Heart left ventricle (tissue), 16 donors: ENCODE measurements at regions not wholly inside any gene's neighbourhood (a gene's known extent, or its start where the extent isn't known, plus 50 kb on each side); places are given as distances from the start of the nearest gene placed in this dataset.
A peak's percentile ranks its signal among the peaks of the same experiment; 100 is the strongest.
"Not testable (repeated sequence)": the region's sequence is repeated elsewhere in the genome, so short reads cannot be mapped to it uniquely, and the experiment has no call there.

Experiments used
- ATAC-seq, 4 donors: fragments of 200-7000 bp; cut with Tn5 transposase; one replicate each; pipeline ENCODE4 v1.9.1; 2020 to 2022; ENCODE audit warnings: moderate library complexity in 4 of 4, mild to moderate bottlenecking in 3 of 4, moderate number of reproducible peaks in 1 of 4
- DNase-seq, 5 donors: peaks; one replicate each; pipeline ENCODE4 v3.0.0-alpha.2; 2020
- H3K27ac ChIP-seq, 12 donors: fragments of 200-600 bp; sonication (generic) in 4 of 12; one replicate each; pipeline versions ENCODE4 v1.5.0 to v1.8.0; 2016 to 2022; ENCODE audit warnings: mild to moderate bottlenecking in 2 of 12
- H3K27me3 ChIP-seq, 9 donors: fragments of 200-600 bp; sonication (generic) in 2 of 9; one replicate each; pipeline versions ENCODE4 v1.5.1 to v1.8.0; 2016 to 2022; ENCODE audit warnings: mild to moderate bottlenecking in 3 of 9
- H3K36me3 ChIP-seq, 9 donors: fragments of 200-600 bp; sonication (generic) in 2 of 9; one replicate each; pipeline versions ENCODE4 v1.5.0 to v1.8.0; 2018 to 2022; ENCODE audit warnings: mild to moderate bottlenecking in 2 of 9
- H3K4me1 ChIP-seq, 12 donors: fragments of 200-600 bp; sonication (generic) in 4 of 12; one replicate each; pipeline versions ENCODE4 v1.5.0 to v1.8.0; 2016 to 2022; ENCODE audit warnings: mild to moderate bottlenecking in 3 of 12
- H3K4me3 ChIP-seq, 12 donors: fragments of 200-600 bp; sonication (generic) in 4 of 12; one replicate each; pipeline versions ENCODE4 v1.5.0 to v1.8.0; 2017 to 2022; ENCODE audit warnings: mild to moderate bottlenecking in 9 of 12, moderate library complexity in 4 of 12
- H3K9me3 ChIP-seq, 12 donors: fragments of 200-600 bp; sonication (generic) in 4 of 12; one replicate each; pipeline versions ENCODE4 v1.5.0 to v1.8.0; 2016 to 2022; ENCODE audit warnings: mild to moderate bottlenecking in 1 of 12
- CTCF ChIP-seq, 12 donors: fragments of 200-600 bp; sonication (generic) in 4 of 12; IDR thresholded peaks; one replicate each; pipeline versions ENCODE4 v1.5.0 to v1.8.0; 2018 to 2022; ENCODE audit warnings: antibody characterized with exemption in 12 of 12, mild to moderate bottlenecking in 5 of 12
- POLR2A ChIP-seq, 2 donors: fragments of 450-650 bp; IDR thresholded peaks; one replicate each; pipeline ENCODE4 v1.6.1; 2017; ENCODE audit warnings: antibody characterized with exemption in 2 of 2, mild to moderate bottlenecking in 2 of 2, moderate library complexity in 2 of 2
- WGBS, 4 donors: extraction: QIAGEN DNeasy Blood & Tissue Kit in 2 of 4; methylation state at CpG; one replicate each; pipeline versions ENCODE4 v1.1.5 to v1.1.7; 2013 to 2018; 5-methylcytosine and 5-hydroxymethylcytosine counted together
- intact Hi-C, 10 donors: fragments of 100-400 bp; cut with DNase I; formaldehyde crosslinking; loops; one replicate each; pipeline versions ENCODE4 v1.11.1 to v1.14.2; 2022
- donor health status: ischemic (EF 13 %, LVEDD 7.1; RV severe dilation, severe dysfunction).
- donor health status: healthy with polysubstance abuse.
- donor health status: DM: no; HTN: yes; CAD: no.
- donor health status: DM: no; HTN: no; CAD: no.
- donor health status: ischemic (EF 25% LVEDD 6.9; RV normal size, moderate dysfunction).
- donor health status: ischemic (EF 25% LVEDD 5.7; RV mildly dilated, moderate dysfunction).
- donor health status: healthy.
- donor health status: DM: yes; HTN: yes; CAD: no.
- donor health status: ischemic (EF 35%, LVEDD 5.7; RV mildly dilated, moderate dysfunction).
- donor health status: nonischemic (EF 11% LVEDD 7.7; RV severe dilation, severe dysfunction).
- donor health status: DM: yes; HTN: yes; CAD: no.
- donor health status: PGD.
- donor health status: ischemic (EF 29% LVEDD 5.4; RV normal size, mild dysfunction).
- donor health status: nonischemic (EF 23%, LVEDD 6.1; RV moderate dilation, normal function).

DNA sequence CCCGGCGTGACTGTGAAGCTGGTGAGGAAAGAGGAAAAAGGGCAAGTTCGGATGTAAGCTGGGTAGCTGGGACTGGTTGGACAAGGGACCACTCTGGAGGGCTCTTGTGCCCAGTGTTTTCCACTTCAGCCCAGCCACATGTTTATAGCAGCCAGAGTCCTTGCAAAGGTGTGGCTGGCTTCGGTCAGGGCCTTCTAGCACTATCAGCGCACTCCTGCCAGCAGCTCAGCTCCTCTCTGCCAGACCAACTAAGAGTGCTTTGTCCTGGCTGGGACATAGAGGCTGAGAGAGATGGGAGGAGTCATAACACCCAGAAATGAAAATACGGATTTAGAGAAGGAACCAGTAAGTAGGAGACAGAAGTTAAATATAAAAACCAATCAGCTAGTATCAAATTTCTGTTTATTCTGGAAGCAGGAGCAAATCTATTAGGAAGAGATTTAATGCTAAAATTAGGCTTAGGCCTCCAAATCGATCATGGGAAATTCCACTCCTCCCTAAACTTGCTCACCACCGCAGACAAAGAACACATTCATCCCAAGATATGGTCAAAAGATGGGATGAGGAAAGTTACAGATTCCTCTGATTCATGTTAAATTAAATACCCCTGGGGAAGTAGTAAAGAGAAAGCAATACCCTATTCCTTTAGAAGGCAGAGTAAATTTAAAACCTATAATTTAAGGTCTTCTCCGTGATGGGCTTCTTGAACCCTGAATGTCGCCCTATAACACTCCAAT is 135.0 kb downstream of the RALA start:
- Histone ChIP-seq H3K4me3 (no peak overlapping the region), H3K4me1 (peaks cover 0 to 14% (median 1%) of the 10 kb centered on the region in 12 donors), H3K27me3 (no peaks in the 10 kb centered on the region), H3K9me3 (no peaks in the 10 kb centered on the region), H3K36me3 (no peaks in the 10 kb centered on the region), H3K27ac (peak overlapping the region in 7 of 12 donors; percentile 2 to 55 (median 44))
- no peak for TF ChIP-seq POLR2A (IDR thresholded peaks at IDR 0.05)
- no peak for TF ChIP-seq CTCF (IDR thresholded peaks at IDR 0.05)
- peak; percentile 97 to 100 (median 99) for ATAC-seq
- WGBS, 4 donors: 61 to 68% (median 63%) methylated on average over 10 of the region's 10 CpGs
- DNase-seq: peak; percentile 54 to 84 (median 65)
- intact Hi-C loops: loop anchor here in 1 of 10 donors (10.0 kb wide), 1 partner anchor 66 kb away; no protein-coding TSS in a partner anchor

- ATAC-seq: no peak
- Histone ChIP-seq H3K27ac (no peak overlapping the region), H3K4me1 (peaks cover 0 to 14% (median 0%) of the 10 kb centered on the region in 12 donors), H3K27me3 (no peaks in the 10 kb centered on the region), H3K36me3 (no peaks in the 10 kb centered on the region), H3K9me3 (no peaks in the 10 kb centered on the region), H3K4me3 (no peak overlapping the region)
- no peak for DNase-seq
- intact Hi-C loops: no loop called here
- TF ChIP-seq POLR2A (IDR thresholded peaks at IDR 0.05) (no peak), CTCF (IDR thresholded peaks at IDR 0.05) (no peak)
- 80 to 86% (median 85%) methylated on average over 6 of the region's 6 CpGs for WGBS, 4 donors
Measured at GRCh38 chr7:39761449-39761848, 138.1 kb downstream of the RALA start.

GRCh38 chr7:39762466-39762865 is 139.1 kb downstream of the RALA start:
- ATAC-seq, H3K36me3 ChIP-seq, H3K4me1 ChIP-seq, intact Hi-C loops, H3K27me3 ChIP-seq, DNase-seq, H3K9me3 ChIP-seq, H3K4me3 ChIP-seq, H3K27ac ChIP-seq: not testable (repeated sequence)
- 69 to 76% (median 73%) methylated on average over 5 of the region's 5 CpGs for whole genome bisulfite sequencing, 4 donors

GRCh38 chr7:39762881-39763280 is 139.5 kb downstream of the RALA start:
- H3K4me3 ChIP-seq, intact Hi-C loops, H3K27ac ChIP-seq, H3K27me3 ChIP-seq, DNase-seq, ATAC-seq, H3K36me3 ChIP-seq, H3K4me1 ChIP-seq, H3K9me3 ChIP-seq: not testable (repeated sequence)
- WGBS, 4 donors: 61 to 71% (median 67%) methylated on average over 5 of the region's 5 CpGs

DNA sequence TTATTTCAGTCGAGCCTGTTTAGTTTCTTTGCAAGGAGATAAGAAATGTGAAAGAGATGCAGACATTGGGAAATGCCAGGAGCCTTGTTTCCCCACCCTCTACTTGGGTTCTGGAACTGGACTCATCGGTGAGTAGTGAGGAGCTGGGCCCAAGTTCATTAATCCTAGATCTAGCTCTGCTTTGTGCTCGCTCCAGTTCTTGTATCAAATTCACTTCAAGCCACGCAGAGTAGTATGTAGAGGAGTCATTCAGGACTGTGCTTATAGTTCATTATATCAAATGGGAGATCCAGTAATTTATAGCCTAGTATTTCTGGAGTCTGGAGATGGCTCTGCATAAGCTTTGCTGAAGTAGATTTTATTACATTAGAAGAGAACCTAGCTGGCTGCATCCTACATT is 142.5 kb downstream of the RALA start:
- H3K27me3 ChIP-seq, DNase-seq, H3K4me3 ChIP-seq, H3K4me1 ChIP-seq, H3K9me3 ChIP-seq, intact Hi-C loops, ATAC-seq, H3K27ac ChIP-seq: not testable (repeated sequence)
- WGBS, 4 donors: 86 to 94% (median 89%) methylated on average over 4 of the region's 4 CpGs
- H3K36me3 ChIP-seq: peaks cover 0 to 15% (median 9%) of the 10 kb centered on the region in 9 donors

GRCh38 chr7:39768439-39768838 is 145.1 kb downstream of the RALA start:
- H3K4me3 ChIP-seq, ATAC-seq, H3K27ac ChIP-seq, DNase-seq, intact Hi-C loops, H3K4me1 ChIP-seq, H3K9me3 ChIP-seq, H3K27me3 ChIP-seq: not testable (repeated sequence)
- 87 to 93% (median 90%) methylated on average over 4 of the region's 4 CpGs for WGBS, 4 donors
- H3K36me3 ChIP-seq: peaks cover 0 to 17% (median 12%) of the 10 kb centered on the region in 9 donors

- H3K36me3 ChIP-seq, ATAC-seq, H3K27me3 ChIP-seq, DNase-seq, H3K4me3 ChIP-seq, H3K9me3 ChIP-seq, H3K27ac ChIP-seq, H3K4me1 ChIP-seq, intact Hi-C loops: not testable (repeated sequence)
- 90 to 93% (median 91%) methylated on average over 9 of the region's 9 CpGs for WGBS, 4 donors
Measured at GRCh38 chr7:39774341-39774851, 151.0 kb downstream of the RALA start.

DNA sequence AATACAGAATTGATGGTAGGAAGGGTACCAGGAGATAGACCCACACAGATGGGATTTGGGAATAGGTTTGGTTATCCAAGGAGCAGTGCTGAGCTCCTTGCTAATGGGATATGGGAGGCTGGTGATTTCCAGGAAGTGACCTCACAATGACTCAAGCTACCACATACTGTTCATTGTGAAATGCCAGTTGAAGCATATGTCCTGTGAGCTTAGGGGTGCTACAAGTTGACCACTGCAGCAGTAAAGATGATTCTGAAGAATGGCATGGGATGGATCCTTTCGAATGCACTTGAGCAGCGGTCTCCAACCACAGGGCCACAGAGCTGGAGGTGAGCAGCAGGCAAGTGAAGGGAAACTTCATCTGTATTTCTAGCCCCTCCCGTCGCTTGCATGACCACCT is 158.2 kb downstream of the RALA start:
- H3K4me1 ChIP-seq, H3K9me3 ChIP-seq, H3K27ac ChIP-seq, H3K27me3 ChIP-seq, DNase-seq, ATAC-seq, H3K4me3 ChIP-seq, intact Hi-C loops: not testable (repeated sequence)
- WGBS, 4 donors: 90 to 100% (median 97%) methylated on average over 2 to 4 of the region's 4 CpGs
- H3K36me3 ChIP-seq: peaks cover 0 to 18% (median 3%) of the 10 kb centered on the region in 9 donors

DNA sequence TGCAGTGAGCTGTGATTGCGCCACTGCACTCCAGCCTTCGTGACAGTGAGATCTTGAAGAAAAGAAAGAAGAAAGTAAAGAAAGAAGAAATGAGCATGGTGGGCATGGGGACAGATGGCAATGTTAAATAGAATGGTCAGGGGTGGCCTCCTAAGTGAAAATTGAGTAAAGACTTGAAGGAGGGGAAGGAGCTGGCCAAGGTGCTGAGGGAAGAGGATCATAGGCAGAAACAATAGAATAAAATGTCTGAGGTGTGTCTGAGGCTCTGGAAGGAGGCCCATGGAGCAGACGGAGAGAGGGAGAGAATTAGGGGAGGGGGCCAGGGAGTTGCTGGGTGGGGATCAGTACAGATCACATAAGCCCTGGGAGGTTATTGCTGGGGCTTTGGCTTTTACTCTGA is 163.1 kb downstream of the RALA start:
- H3K4me3 ChIP-seq, H3K9me3 ChIP-seq, ATAC-seq, H3K27me3 ChIP-seq, H3K27ac ChIP-seq, DNase-seq, intact Hi-C loops, H3K4me1 ChIP-seq: not testable (repeated sequence)
- WGBS, 4 donors: 80 to 86% (median 83%) methylated on average over 3 of the region's 3 CpGs
- peaks cover 0 to 26% (median 2%) of the 10 kb centered on the region in 9 donors for H3K36me3 ChIP-seq
